Esophagus squamous epithelium (tissue), 4 donors: ENCODE measurements at regions not wholly inside any gene's neighbourhood (a gene's known extent, or its start where the extent isn't known, plus 50 kb on each side); places are given as distances from the start of the nearest gene placed in this dataset.

ENCODE experiments used
- POLR2A ChIP-seq, 4 donors: fragments of 450-650 bp; IDR thresholded peaks; one replicate each; pipeline ENCODE4 v1.6.1; 2017; ENCODE audit warnings: antibody characterized with exemption in 4 of 4, mild to moderate bottlenecking in 4 of 4, moderate library complexity in 3 of 4
- TF ChIP-seq, protein P1 (sequence below), 6 experiments: fragments of 450-650 bp in 4 of 6; fragments of 200-600 bp in 2 of 6; sonication (generic) in 2 of 6; IDR thresholded peaks; one replicate each; pipeline ENCODE4 v1.5.1; 2016 to 2019; ENCODE audit warnings: antibody characterized with exemption in 6 of 6, mild to moderate bottlenecking in 4 of 6, moderate library complexity in 4 of 6

DNA sequence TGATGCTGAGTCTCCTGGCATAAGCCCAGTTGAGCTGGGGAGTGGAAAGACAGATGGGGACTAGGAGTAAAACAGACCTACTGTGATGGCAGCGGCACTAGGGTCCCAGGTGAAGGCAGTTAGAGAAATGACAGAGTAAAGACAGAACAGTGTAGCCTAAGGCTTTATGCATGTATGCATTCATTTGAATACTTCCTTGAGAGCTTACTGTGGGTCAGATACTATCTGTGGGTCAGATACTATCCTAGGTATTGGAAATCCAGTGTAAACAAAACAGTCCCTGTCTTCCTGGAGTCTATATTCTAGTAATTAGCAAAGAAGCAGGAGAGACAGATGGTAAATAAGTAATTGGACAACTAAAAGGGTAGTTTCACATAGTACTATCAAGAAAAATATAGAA is 73.7 kb upstream of the LRCH1 start:
- TF ChIP-seq POLR2A (IDR thresholded peaks at IDR 0.05) = no peak
- TF ChIP-seq, protein P1, sequence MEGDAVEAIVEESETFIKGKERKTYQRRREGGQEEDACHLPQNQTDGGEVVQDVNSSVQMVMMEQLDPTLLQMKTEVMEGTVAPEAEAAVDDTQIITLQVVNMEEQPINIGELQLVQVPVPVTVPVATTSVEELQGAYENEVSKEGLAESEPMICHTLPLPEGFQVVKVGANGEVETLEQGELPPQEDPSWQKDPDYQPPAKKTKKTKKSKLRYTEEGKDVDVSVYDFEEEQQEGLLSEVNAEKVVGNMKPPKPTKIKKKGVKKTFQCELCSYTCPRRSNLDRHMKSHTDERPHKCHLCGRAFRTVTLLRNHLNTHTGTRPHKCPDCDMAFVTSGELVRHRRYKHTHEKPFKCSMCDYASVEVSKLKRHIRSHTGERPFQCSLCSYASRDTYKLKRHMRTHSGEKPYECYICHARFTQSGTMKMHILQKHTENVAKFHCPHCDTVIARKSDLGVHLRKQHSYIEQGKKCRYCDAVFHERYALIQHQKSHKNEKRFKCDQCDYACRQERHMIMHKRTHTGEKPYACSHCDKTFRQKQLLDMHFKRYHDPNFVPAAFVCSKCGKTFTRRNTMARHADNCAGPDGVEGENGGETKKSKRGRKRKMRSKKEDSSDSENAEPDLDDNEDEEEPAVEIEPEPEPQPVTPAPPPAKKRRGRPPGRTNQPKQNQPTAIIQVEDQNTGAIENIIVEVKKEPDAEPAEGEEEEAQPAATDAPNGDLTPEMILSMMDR (IDR thresholded peaks at IDR 0.05) = no peak
